SK-N-SH (cell line): ENCODE measurements at regions not wholly inside any gene's neighbourhood (a gene's known extent, or its start where the extent isn't known, plus 50 kb on each side); places are given as distances from the start of the nearest gene placed in this dataset.

Experiments
- FOSL2 ChIP-seq: IDR thresholded peaks from 2 replicates; pipeline ENCODE4 v1.4.0; 2012; ENCODE audit warnings: low read depth, mild to moderate bottlenecking, moderate library complexity, borderline replicate concordance
- MXI1 ChIP-seq: IDR thresholded peaks from 2 replicates; pipeline ENCODE4 v1.6.1; 2012; ENCODE audit warnings: mild to moderate bottlenecking, low read depth, low read length, improper control_type of control experiment
- RXRA ChIP-seq: IDR thresholded peaks from 2 replicates; pipeline ENCODE4 v1.4.0; 2012; ENCODE audit warnings: low read depth, mild to moderate bottlenecking, borderline replicate concordance
- SMC3 ChIP-seq: IDR thresholded peaks from 2 replicates; pipeline ENCODE4 v1.6.1; 2012; ENCODE audit warnings: low read depth, low read length, improper control_type of control experiment
- TAF1 ChIP-seq: IDR thresholded peaks from 2 replicates; pipeline ENCODE4 v1.6.1; 2012; ENCODE audit warnings: low read depth, mild to moderate bottlenecking, low read length, moderate library complexity, borderline replicate concordance
- TF ChIP-seq, protein P1 (sequence below): fragments of 200-600 bp; sonication (generic); IDR thresholded peaks from 2 replicates; pipeline ENCODE4 v1.6.1; 2017; ENCODE audit warnings: antibody characterized with exemption, mild to moderate bottlenecking, moderate library complexity
- TF ChIP-seq, protein P2 (sequence below): fragments of 150-350 bp; IDR thresholded peaks from 2 replicates; pipeline ENCODE4 v1.6.1; 2016; ENCODE audit warnings: mild to moderate bottlenecking, low read depth, low read length

DNA sequence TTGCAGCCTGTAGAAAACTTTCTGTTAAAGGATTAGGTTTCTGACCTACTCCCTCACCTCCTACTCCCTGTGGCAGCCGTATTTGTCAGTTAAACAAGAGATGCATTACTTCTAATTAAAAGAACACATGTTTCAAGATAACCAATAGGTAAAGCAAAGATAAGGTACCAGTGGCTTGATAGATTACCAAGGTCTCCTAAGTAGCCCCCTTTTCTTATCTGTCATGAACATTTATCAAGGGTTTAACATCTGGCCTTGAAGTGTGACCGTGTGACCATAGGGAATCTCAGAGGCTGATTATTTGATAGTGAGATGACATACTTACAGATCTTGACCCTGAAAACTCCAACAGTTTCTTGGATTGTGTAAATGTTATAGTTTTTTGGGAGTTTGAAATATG, 764.0 kb upstream of the EDIL3 start:
- no peak for TF ChIP-seq FOSL2
- TF ChIP-seq, protein P1, sequence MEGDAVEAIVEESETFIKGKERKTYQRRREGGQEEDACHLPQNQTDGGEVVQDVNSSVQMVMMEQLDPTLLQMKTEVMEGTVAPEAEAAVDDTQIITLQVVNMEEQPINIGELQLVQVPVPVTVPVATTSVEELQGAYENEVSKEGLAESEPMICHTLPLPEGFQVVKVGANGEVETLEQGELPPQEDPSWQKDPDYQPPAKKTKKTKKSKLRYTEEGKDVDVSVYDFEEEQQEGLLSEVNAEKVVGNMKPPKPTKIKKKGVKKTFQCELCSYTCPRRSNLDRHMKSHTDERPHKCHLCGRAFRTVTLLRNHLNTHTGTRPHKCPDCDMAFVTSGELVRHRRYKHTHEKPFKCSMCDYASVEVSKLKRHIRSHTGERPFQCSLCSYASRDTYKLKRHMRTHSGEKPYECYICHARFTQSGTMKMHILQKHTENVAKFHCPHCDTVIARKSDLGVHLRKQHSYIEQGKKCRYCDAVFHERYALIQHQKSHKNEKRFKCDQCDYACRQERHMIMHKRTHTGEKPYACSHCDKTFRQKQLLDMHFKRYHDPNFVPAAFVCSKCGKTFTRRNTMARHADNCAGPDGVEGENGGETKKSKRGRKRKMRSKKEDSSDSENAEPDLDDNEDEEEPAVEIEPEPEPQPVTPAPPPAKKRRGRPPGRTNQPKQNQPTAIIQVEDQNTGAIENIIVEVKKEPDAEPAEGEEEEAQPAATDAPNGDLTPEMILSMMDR = no peak
- no peak for TF ChIP-seq TAF1
- TF ChIP-seq MXI1 = no peak
- TF ChIP-seq, protein P2, sequence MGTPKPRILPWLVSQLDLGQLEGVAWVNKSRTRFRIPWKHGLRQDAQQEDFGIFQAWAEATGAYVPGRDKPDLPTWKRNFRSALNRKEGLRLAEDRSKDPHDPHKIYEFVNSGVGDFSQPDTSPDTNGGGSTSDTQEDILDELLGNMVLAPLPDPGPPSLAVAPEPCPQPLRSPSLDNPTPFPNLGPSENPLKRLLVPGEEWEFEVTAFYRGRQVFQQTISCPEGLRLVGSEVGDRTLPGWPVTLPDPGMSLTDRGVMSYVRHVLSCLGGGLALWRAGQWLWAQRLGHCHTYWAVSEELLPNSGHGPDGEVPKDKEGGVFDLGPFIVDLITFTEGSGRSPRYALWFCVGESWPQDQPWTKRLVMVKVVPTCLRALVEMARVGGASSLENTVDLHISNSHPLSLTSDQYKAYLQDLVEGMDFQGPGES = no peak
- no peak for TF ChIP-seq RXRA
- no peak for TF ChIP-seq SMC3
